Activated naive CD4-positive, alpha-beta T cell treated with anti-CD3 and anti-CD28 coated beads, Interleukin-2, amount 10 ng/mL, durations not matched to agents 7 days and 5 days (primary cell): ENCODE measurements at regions not wholly inside any gene's neighbourhood (a gene's known extent, or its start where the extent isn't known, plus 50 kb on each side); places are given as distances from the start of the nearest gene placed in this dataset.

Experiments
- CTCF ChIA-PET: fragments of 350-600 bp; sonication (Branson Sonifier 250); formaldehyde crosslinking; loops from one replicate; lab custom pipeline; 2021; ENCODE audit warnings: antibody characterized with exemption; lab: Charles Lee
- DNase-seq: peaks from one replicate; pipeline ENCODE4 v3.0.0-alpha.2; 2020
- H3K27ac Mint-ChIP-seq: one replicate; pipeline ENCODE4 v1.8.0; 2021; ENCODE audit warnings: mild to moderate bottlenecking, moderate library complexity, mixed read lengths
- H3K27me3 Mint-ChIP-seq: one replicate; pipeline ENCODE4 v1.8.0; 2021; ENCODE audit warnings: mild to moderate bottlenecking, mixed read lengths
- H3K36me3 Mint-ChIP-seq: one replicate; pipeline ENCODE4 v1.8.0; 2021; ENCODE audit warnings: mixed read lengths
- H3K4me1 Mint-ChIP-seq: one replicate; pipeline ENCODE4 v1.8.0; 2021; ENCODE audit warnings: mixed read lengths
- H3K4me3 Mint-ChIP-seq: one replicate; pipeline ENCODE4 v1.8.0; 2021; ENCODE audit warnings: mild to moderate bottlenecking, moderate library complexity, mixed read lengths
- H3K9me3 Mint-ChIP-seq: one replicate; pipeline ENCODE4 v1.8.0; 2021; ENCODE audit warnings: mixed read lengths

DNA sequence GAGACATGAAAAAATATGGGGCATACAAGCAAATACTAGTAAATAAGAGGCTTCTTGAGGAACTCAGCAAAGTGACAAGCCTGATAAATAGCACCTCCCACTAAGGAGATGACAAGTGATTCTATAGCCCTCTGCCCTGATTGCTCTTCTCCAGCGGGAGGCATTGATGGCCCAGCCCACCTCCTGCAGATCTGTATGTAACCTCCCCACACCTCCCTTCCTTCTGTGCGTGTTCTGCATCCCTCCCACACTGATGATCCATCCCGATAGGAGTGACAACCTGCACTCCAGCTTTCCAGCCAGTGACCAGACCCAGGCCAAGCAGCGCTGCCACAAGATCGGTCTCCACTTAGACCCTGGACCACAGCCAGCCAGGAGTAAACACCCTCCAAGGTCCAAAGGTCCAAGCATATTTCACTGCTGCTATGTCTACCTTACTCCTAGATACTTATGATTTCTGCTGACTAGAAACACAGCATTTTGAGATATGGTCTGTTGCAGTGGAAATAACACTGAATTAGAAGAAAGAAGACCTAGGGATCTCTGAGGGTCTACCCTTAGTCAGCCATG is 176.1 kb downstream of the BRINP2 start:
- H3K27me3 Mint-ChIP-seq = no peaks in the 10 kb centered on the region

DNA sequence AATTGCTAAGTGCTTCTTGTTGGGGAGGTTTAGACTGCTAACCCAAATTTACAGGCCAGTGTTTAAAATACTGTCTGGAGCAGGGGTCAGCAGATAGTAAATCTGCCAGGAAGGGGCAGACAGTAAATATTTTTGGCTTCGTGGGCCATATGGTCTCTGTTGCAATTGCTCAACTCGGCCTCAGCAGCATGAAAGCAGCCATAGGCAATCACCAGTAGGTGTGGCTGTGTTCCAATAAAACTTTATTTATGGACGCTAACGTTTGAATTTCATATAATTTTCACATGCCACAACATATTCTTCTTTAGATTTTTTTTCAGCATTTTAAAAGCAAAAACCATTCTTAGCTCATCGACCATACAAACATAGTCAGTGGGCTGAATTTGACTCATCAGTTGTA is 172.7 kb downstream of the BRINP2 start:
- no peaks in the 10 kb centered on the region for H3K4me1 Mint-ChIP-seq
- CTCF ChIA-PET = no interaction called here
- H3K4me3 Mint-ChIP-seq = no peak overlapping the region
- H3K27ac Mint-ChIP-seq = no peak overlapping the region
- H3K27me3 Mint-ChIP-seq = no peaks in the 10 kb centered on the region
- no peaks in the 10 kb centered on the region for H3K36me3 Mint-ChIP-seq
- DNase-seq = no peak
- peaks cover 2% of the 10 kb centered on the region for H3K9me3 Mint-ChIP-seq

More for the DNA sequence above, 176.1 kb downstream of the BRINP2 start:
- no peak overlapping the region for H3K27ac Mint-ChIP-seq
- H3K4me3 Mint-ChIP-seq = no peak overlapping the region
- CTCF ChIA-PET = no interaction called here
- no peaks in the 10 kb centered on the region for H3K4me1 Mint-ChIP-seq
- no peak for DNase-seq
- H3K36me3 Mint-ChIP-seq = no peaks in the 10 kb centered on the region
- H3K9me3 Mint-ChIP-seq = peaks cover 2% of the 10 kb centered on the region

DNA sequence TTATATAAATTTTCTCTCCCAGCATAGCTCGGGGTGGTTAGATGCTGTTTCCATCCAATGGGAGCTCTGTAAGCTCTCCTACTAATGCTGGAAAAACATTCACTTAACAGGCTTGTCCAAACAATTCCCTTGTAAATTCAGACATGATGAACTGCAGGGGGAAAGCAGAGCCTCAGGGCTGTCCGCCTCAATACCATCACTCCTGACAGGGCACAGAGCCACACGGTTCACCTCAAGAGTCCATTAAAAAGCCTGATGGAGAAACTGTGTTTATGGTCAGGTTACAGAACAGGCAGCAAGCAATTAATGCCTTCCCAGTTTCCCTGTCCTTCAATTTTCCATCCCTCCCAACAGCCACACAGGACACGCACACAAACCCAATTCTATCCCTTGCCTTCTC is 171.0 kb downstream of the BRINP2 start:
- no peak overlapping the region for H3K27ac Mint-ChIP-seq
- H3K27me3 Mint-ChIP-seq = no peaks in the 10 kb centered on the region
- no peaks in the 10 kb centered on the region for H3K36me3 Mint-ChIP-seq
- CTCF ChIA-PET = no interaction called here
- no peak overlapping the region for H3K4me3 Mint-ChIP-seq
- no peaks in the 10 kb centered on the region for H3K4me1 Mint-ChIP-seq
- no peak for DNase-seq
- H3K9me3 Mint-ChIP-seq = no peaks in the 10 kb centered on the region

DNA sequence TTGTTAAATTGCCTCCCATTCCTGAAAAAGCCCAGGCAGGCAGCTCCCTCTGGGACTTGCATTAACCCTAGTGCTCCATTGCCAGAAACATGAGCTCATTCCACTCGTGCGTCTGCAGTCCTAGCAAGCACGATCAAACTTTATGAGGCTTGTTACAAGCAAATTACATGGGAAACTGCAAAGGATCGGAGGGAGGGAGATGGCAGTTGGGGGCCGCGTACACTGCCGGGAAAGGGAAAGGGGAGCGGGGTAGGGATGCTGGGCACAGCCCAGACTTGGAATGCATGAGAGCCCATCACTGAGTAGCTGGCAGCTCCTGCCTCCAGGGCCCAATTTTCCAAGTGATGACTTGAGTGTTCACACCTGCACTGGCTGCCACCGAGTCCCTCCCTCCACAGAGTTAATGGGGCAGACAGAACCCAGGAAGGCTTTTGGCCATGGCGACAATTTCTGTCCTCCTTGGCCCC is 169.9 kb downstream of the BRINP2 start:
- CTCF ChIA-PET = no interaction called here
- Mint-ChIP-seq H3K4me1 (no peaks in the 10 kb centered on the region), H3K4me3 (no peak overlapping the region), H3K9me3 (no peaks in the 10 kb centered on the region), H3K36me3 (no peaks in the 10 kb centered on the region), H3K27me3 (no peaks in the 10 kb centered on the region), H3K27ac (no peak overlapping the region)
- DNase-seq = no peak

DNA sequence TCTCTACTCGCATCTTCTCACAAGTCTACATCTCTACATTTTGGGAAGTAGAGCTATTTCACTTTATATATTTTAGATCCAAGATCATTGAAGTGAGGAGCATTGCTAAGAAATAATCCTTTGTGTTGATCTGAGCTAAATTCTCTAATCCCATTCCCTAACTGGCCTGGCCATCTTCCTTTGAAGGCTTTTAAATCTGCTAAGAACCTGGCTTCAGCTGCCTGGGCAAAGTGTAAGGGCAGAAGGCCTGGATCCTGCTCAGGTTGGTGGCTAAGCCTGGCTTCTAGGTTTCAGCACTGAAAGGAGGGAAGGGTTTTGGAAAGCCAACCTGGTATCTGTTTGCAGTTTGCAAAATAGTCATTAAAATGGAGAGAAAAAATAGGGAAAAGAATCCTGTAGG is 167.6 kb downstream of the BRINP2 start:
- H3K27ac Mint-ChIP-seq = no peak overlapping the region
- CTCF ChIA-PET = no interaction called here
- no peaks in the 10 kb centered on the region for H3K9me3 Mint-ChIP-seq
- no peaks in the 10 kb centered on the region for H3K4me1 Mint-ChIP-seq
- H3K36me3 Mint-ChIP-seq = no peaks in the 10 kb centered on the region
- no peak overlapping the region for H3K4me3 Mint-ChIP-seq
- no peaks in the 10 kb centered on the region for H3K27me3 Mint-ChIP-seq
- DNase-seq = no peak

DNA sequence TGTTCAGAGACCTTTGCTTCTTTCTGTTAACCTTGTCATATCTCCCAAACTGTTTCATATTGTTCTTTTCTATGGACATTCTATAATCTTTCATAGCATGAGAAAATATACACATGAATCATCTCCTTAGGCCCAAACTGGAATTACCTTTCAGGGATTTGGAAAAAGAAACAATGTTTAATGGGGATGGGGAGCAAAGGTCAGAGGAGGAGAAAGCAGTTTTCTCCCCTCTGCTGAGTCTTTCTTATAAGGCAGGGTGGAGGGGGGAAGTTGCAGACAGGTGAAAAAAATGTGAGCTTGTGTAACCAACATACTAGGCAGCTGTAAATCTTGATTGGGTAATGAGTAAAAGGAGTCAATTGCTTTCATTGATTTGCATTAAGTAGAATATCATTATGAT is 164.1 kb downstream of the BRINP2 start:
- no peaks in the 10 kb centered on the region for H3K4me1 Mint-ChIP-seq
- H3K27me3 Mint-ChIP-seq = no peaks in the 10 kb centered on the region
- H3K9me3 Mint-ChIP-seq = no peaks in the 10 kb centered on the region
- DNase-seq = no peak
- H3K36me3 Mint-ChIP-seq = no peaks in the 10 kb centered on the region
- H3K4me3 Mint-ChIP-seq = no peak overlapping the region
- CTCF ChIA-PET = no interaction called here
- H3K27ac Mint-ChIP-seq = no peak overlapping the region

DNA sequence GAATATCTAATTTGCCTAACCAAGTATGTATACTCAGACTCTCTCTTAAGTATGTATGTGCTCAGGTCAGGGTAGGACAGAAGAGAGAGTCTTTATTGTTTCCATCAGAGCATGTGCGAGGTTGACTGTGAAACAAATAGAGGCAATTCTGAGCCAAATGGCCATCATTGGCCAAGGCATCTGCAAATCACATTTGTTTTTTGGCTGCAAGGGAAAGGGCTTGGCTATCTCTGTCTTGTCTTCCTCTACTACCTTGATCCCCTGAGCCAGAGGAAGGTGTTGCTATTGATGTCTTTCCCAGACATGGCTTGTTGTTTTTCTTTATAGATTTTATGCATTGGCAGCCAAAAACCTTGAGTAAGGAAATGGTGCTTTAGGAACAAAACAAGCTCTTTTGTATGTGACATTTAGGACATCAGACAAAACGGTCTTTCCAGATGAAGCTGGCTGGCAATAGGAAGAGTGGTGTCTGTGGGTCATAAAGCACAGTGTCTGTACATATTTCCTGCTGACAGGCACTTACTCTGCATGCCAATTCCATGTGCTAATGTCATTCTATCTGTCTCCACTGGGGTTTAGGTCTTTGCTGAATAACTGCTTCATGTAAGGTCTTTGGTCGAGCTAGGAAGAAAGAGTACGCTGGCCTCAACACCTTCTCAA is 163.3 kb downstream of the BRINP2 start:
- no peak overlapping the region for H3K27ac Mint-ChIP-seq
- no peak overlapping the region for H3K4me3 Mint-ChIP-seq
- no peaks in the 10 kb centered on the region for H3K4me1 Mint-ChIP-seq
- DNase-seq = no peak
- no peaks in the 10 kb centered on the region for H3K36me3 Mint-ChIP-seq
- CTCF ChIA-PET = no interaction called here
- H3K9me3 Mint-ChIP-seq = no peaks in the 10 kb centered on the region
- no peaks in the 10 kb centered on the region for H3K27me3 Mint-ChIP-seq
